IPS DF 6.9 (cell line): ENCODE measurements at regions not wholly inside any gene's neighbourhood (a gene's known extent, or its start where the extent isn't known, plus 50 kb on each side); places are given as distances from the start of the nearest gene placed in this dataset.

Source experiments
- DNase-seq: peaks from one replicate; pipeline ENCODE4 v3.0.0-alpha.2; 2013; ENCODE audit warnings: low read depth, low spot score
- H3K27ac ChIP-seq: one replicate; pipeline ENCODE4 v1.5.1; 2013; ENCODE audit warnings: low read length, control low read depth
- H3K27me3 ChIP-seq: 2 replicates; pipeline ENCODE4 v1.6.1; 2013; ENCODE audit warnings: mild to moderate bottlenecking, low read length; ENCODE audit not compliant: control insufficient read depth, insufficient read depth
- H3K36me3 ChIP-seq: 2 replicates; pipeline ENCODE4 v1.6.1; 2013; ENCODE audit warnings: low read length; ENCODE audit not compliant: control insufficient read depth, insufficient read depth
- H3K4me1 ChIP-seq: 2 replicates; pipeline ENCODE4 v1.6.1; 2013; ENCODE audit warnings: low read length; ENCODE audit not compliant: control insufficient read depth, insufficient read depth
- H3K4me3 ChIP-seq: 2 replicates; pipeline ENCODE4 v1.5.1; 2013; ENCODE audit warnings: mild to moderate bottlenecking, low read length
- H3K9me3 ChIP-seq: 2 replicates; pipeline ENCODE4 v1.6.1; 2013; ENCODE audit warnings: low read length, inconsistent platforms; ENCODE audit not compliant: control insufficient read depth, insufficient read depth
- WGBS: extraction: QIAGEN DNeasy Blood & Tissue Kit; methylation state at CpG from one replicate; pipeline ENCODE4 v1.1.7; 2013; ENCODE audit warnings: mixed read lengths, missing lambda C conversion rate; ENCODE audit not compliant: insufficient read length, insufficient coverage; 5-methylcytosine and 5-hydroxymethylcytosine counted together

DNA sequence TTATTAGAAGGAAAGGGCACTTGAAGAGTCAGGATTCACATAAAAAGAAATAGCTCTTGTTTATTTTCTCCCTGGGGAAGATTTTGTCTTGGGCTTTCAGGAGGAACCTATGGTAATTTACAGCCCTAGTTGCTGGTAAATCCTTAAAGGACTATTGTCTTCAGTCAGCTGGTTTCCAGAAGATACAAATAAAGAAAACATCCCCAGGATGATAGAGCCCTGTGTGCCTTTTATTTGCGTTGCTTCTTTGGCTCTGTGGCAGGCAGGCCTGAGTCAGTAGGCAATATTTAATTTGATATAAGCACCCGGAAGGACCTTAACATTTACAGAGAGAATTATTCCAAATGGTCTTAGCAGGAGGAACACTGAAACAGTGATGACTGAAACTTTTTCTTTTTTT, 131.0 kb upstream of the SLC34A2 start:
- no peak overlapping the region for H3K4me3 ChIP-seq
- no peak overlapping the region for H3K27ac ChIP-seq
- no peaks in the 10 kb centered on the region for H3K4me1 ChIP-seq
- WGBS: no CpG with 5 or more reads among the region's 2 CpGs
- no peaks in the 10 kb centered on the region for H3K9me3 ChIP-seq
- H3K36me3 ChIP-seq: no peaks in the 10 kb centered on the region
- no peaks in the 10 kb centered on the region; the same call in 1 of the 2 replicates for H3K27me3 ChIP-seq
- DNase-seq: no peak

DNA sequence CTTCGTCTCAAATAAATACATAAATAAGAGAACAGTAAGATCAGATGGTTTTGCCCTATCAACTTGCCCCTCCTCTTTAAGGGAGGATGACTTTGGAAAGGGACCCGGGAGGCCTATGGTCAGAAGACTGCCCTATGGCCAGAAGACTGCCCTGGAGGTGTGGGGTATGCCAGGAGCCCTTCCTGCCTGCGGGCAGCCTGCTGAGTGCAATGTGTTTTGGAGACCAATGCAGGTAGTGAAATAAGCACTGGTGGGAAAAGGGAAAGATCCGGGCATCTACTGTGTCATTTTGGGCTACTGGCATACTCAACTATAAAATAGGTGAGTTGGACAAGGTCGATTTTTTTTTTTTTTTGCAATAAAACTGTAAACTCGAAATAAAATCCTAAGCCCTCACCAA, 129.8 kb upstream of the SLC34A2 start:
- no peaks in the 10 kb centered on the region; the same call in 1 of the 2 replicates for H3K27me3 ChIP-seq
- WGBS: no CpG with 5 or more reads among the region's 6 CpGs
- no peak overlapping the region for H3K27ac ChIP-seq
- H3K4me1 ChIP-seq: no peaks in the 10 kb centered on the region
- DNase-seq: no peak
- H3K9me3 ChIP-seq: no peaks in the 10 kb centered on the region
- H3K4me3 ChIP-seq: no peak overlapping the region
- H3K36me3 ChIP-seq: no peaks in the 10 kb centered on the region

DNA sequence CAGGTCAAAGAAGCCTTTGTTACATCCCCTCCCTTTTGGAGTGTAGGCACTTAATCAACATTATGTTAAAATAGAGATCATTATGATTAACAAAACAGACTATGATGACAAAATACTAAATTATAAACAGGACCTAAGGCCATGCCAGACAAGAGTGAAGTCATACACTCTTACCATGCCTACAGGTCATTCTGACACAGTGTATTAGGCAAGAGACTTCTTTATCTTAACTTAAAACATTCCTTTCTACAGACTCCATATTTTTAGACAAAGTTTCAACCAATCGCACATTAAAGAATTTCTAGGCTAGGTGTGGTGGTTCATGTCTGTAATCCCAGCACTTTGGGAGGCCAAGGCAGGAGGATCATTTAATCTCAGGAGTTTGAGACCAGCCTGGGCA, 128.6 kb upstream of the SLC34A2 start:
- no peaks in the 10 kb centered on the region for H3K9me3 ChIP-seq
- no peaks in the 10 kb centered on the region for H3K27me3 ChIP-seq
- no CpG with 5 or more reads among the region's 1 CpG for WGBS
- DNase-seq: no peak
- no peak overlapping the region for H3K27ac ChIP-seq
- no peaks in the 10 kb centered on the region for H3K36me3 ChIP-seq
- no peak overlapping the region for H3K4me3 ChIP-seq
- no peaks in the 10 kb centered on the region for H3K4me1 ChIP-seq

DNA sequence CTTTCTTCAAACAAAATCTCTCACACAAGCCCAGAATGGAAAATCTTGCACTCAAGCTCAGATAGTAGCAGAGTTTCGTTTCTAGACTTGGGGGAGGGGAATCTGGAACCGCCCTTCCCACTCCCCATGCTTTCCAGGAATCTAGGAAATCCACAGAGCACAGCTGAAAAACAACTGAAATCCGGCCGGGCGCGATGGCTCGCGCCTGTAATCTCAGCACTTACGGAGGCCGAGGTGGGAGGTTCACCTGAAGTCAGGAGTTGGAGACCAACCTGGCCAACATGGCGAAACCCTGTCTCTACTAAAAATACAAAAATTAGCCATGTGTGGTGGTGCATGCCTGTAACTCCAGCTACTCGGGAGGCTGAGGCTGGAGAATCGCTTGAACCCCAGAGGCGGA, 127.3 kb upstream of the SLC34A2 start:
- H3K9me3 ChIP-seq: no peaks in the 10 kb centered on the region
- no peaks in the 10 kb centered on the region for H3K4me1 ChIP-seq
- H3K4me3 ChIP-seq: no peak overlapping the region
- H3K27ac ChIP-seq: no peak overlapping the region
- no CpG with 5 or more reads among the region's 14 CpGs for WGBS
- DNase-seq: no peak
- H3K36me3 ChIP-seq: no peaks in the 10 kb centered on the region
- H3K27me3 ChIP-seq: no peaks in the 10 kb centered on the region

DNA sequence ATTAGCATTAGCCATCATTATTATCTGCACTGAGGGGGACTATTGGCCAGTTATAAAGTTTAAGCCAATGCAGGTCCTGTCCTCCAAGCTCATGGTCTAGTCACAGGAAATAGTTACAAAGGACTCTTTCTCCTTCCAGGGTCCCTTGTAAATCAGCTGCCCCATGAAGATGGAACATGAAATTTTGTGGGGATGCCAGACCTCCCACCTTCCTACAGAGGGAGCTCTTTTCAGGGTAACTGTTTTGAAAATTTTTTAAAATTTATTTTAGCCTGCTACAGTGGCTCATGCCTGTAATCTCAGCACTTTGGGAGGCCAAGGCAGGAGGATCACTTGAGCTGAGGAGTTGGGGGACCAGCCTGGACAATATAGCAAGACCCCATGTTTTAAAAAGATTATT, 124.4 kb upstream of the SLC34A2 start:
- no peak overlapping the region for H3K4me3 ChIP-seq
- DNase-seq: no peak

DNA sequence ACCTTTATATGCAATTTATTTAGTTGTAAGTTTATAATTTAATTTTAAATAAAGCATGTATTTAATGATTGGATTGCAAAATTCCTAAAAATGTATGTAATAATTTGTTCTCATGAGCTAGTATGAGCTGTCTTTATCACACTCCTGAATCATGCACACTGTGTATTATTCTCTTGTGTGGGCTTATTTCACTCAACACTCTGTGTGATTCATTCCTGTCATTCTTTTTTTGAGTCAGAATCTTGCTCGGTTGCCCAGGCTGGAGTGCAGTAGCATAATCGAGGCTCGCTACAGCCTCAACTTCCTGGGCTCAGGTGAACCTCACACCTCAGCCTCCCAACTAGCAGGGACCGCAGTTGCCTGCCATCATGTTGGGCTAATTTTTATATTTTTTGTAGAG, 123.1 kb upstream of the SLC34A2 start:
- no CpG with 5 or more reads among the region's 4 CpGs for WGBS
- H3K27ac ChIP-seq: no peak overlapping the region
- no peaks in the 10 kb centered on the region for H3K4me1 ChIP-seq
- no peak for DNase-seq
- H3K36me3 ChIP-seq: no peaks in the 10 kb centered on the region
- H3K4me3 ChIP-seq: no peak overlapping the region
- no peaks in the 10 kb centered on the region for H3K27me3 ChIP-seq
- no peaks in the 10 kb centered on the region for H3K9me3 ChIP-seq

More for the DNA sequence above, 124.4 kb upstream of the SLC34A2 start:
- Histone ChIP-seq H3K4me1 (no peaks in the 10 kb centered on the region), H3K36me3 (no peaks in the 10 kb centered on the region), H3K9me3 (no peaks in the 10 kb centered on the region), H3K27me3 (no peaks in the 10 kb centered on the region), H3K27ac (no peak overlapping the region)

DNA sequence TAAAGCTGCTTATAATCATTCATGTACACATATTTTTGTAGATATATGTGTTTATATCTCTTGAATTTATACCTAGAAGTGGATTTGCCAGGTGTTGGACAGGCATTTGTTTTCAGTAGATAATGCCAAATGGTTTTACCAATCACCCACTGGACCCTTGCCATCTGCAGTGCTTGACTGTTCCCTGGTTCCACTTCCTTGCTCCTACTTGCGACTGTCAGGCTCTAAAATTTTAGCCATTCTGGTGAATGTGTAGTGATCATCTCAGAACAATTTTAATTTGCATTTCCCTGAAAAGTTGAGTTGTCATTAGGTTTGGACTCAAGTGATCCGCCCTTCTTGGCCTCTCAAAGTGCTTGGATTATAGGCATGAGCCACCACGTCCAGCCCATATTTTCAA, 122.4 kb upstream of the SLC34A2 start:
- no CpG with 5 or more reads among the region's 3 CpGs for WGBS
- H3K4me1 ChIP-seq: no peaks in the 10 kb centered on the region

DNA sequence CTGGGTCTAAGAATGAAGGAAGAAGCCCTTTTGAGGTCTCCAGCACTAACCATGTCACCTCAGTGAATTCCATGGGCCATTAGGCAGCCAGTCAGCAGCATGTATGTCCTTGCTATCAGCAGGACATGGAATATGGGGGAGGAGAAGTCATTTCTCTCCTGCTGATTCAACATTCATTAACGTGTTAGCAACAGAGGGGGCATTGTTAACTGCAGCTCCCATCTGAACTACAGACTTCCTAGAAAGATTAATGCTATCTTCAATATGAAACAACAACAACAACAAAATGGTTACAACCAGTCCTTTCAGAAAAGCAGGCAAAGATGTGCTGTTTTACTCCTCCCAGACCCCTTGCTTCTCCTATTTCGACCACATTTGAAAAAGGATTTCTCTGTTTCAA, 120.4 kb upstream of the SLC34A2 start:
- Histone ChIP-seq H3K4me3 (no peak overlapping the region), H3K27ac (no peak overlapping the region), H3K9me3 (no peaks in the 10 kb centered on the region), H3K27me3 (no peaks in the 10 kb centered on the region), H3K4me1 (no peaks in the 10 kb centered on the region), H3K36me3 (no peaks in the 10 kb centered on the region)
- DNase-seq: no peak
- WGBS: no CpG with 5 or more reads among the region's 2 CpGs

More for the DNA sequence above, 122.4 kb upstream of the SLC34A2 start:
- DNase-seq: no peak
- no peaks in the 10 kb centered on the region for H3K36me3 ChIP-seq
- H3K4me3 ChIP-seq: no peak overlapping the region
- no peak overlapping the region for H3K27ac ChIP-seq
- H3K9me3 ChIP-seq: no peaks in the 10 kb centered on the region
- H3K27me3 ChIP-seq: no peaks in the 10 kb centered on the region

DNA sequence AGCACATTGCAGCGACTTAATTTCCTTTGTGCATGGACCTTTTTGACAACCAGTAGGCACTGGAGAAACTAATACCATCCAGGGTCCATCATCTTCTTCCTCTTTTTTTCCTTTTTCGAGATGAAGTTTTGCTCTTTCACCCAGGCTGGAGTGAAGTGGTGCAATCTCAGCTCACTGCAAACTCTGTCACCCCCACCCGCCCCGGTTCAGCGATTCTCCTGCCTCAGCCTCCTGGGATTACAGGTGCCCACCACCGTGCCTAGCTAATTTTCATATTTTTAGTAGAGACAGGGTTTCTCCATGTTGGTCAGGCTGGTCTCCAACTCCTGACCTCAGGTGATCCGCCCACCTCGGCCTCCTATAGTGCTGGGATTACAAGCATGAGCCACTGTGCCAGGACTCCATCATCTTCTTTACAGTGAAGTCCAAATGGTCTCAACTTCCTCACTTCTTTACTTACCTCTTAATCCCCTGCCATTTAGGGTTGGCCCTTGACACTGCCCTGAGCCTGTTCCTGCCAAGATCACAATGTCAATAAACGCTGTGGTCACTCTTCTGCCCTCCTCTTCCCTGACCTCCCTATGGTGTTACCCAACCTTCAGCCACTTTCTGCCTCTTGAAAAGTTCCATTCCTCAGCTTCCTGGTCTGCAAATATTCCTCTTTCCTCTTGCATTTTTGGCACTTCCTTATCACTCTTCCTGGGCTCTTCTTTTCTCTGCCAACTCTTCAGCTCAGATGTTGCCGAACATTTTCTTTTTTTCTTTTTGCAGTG, 119.8 kb upstream of the SLC34A2 start:
- H3K4me1 ChIP-seq: no peaks in the 10 kb centered on the region
- H3K36me3 ChIP-seq: no peaks in the 10 kb centered on the region
- H3K27me3 ChIP-seq: no peaks in the 10 kb centered on the region
- no peak overlapping the region for H3K27ac ChIP-seq
- H3K4me3 ChIP-seq: no peak overlapping the region
- no peak for DNase-seq
- no CpG with 5 or more reads among the region's 10 CpGs for WGBS
- H3K9me3 ChIP-seq: no peaks in the 10 kb centered on the region

DNA sequence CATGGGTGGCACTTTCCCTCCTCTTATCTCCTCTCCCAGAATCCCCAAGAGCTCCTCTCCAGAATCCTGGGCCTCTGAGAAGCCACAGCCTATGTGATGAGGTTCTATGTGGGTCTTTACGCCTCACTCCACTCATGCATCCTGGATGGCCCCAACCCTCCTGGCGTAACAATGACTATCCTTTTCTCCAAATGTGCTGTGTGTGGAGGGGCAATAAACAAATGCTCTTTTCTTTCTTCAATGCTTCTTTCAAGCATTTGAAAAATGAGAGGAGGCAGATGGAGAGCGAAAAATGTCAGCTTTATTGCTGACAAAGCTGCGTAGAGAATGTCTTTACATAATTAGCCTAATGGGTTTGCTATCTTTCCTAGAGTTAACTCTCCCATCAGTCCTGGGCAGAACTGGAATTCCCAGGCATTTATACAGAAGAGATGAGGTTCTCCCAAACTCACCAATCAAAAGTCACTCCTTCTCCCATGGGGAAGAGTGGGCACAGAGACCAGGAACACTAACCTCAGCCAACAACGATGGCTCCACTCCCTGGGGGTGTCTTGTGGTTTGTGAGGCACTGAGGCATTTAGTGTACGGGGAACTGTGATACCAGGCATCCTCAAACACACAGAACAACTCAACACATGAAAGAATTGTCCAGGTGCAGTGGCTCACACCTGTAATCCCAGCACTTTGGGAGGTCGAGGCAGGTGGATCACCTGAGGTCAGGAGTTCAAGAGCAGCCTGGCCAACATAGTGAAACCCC, 118.9 kb upstream of the SLC34A2 start:
- Histone ChIP-seq H3K27ac (no peak overlapping the region), H3K9me3 (no peaks in the 10 kb centered on the region), H3K36me3 (no peaks in the 10 kb centered on the region), H3K4me1 (no peaks in the 10 kb centered on the region), H3K4me3 (no peak overlapping the region), H3K27me3 (no peaks in the 10 kb centered on the region)
- WGBS: no CpG with 5 or more reads among the region's 7 CpGs
- DNase-seq: no peak

DNA sequence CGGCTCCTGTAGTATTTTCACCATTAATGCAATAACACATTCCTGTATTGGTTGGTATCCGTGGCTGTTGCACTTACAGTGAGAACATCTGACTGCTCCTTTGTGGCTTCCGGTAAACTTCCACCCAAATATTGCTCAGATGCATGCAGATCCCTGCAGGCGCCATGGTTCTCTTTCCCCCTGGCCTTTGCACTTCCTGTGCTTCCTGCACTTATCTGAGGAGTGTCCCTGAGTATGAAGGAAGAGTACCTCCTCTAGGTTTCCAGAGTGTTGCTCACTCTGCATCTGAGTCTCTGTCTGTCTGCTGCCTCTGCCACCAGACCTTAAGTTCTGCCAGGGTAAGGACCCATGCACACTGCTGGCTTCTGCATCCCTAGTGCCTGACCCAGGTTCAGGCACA, 117.2 kb upstream of the SLC34A2 start:
- Histone ChIP-seq H3K27me3 (no peaks in the 10 kb centered on the region), H3K36me3 (no peaks in the 10 kb centered on the region), H3K4me3 (no peak overlapping the region), H3K4me1 (no peaks in the 10 kb centered on the region), H3K9me3 (no peaks in the 10 kb centered on the region), H3K27ac (no peak overlapping the region)
- no peak for DNase-seq
- no CpG with 5 or more reads among the region's 4 CpGs for whole genome bisulfite sequencing
